ENCODE measurements at regions not wholly inside any gene's neighbourhood (a gene's known extent, or its start where the extent isn't known, plus 50 kb on each side); places are given as distances from the start of the nearest gene placed in this dataset.

DNA sequence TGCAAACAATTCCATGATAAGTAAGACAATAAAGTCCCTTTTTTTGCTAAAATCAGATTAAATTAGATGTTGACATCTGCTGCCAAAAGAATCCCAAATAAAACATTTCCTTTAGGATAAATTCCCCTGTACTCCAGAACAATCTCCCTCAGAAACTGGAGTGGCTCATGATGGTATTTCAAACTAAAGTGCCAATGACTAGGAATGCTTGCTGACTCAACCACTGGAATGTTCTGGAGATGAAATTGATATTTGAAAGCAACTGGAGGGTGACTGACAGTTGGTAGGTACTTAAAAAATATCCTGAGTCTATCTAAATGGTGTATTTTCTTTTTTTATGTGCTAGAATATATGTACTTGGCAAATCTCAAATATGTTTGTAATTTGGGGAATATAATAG, 350.1 kb upstream of the TSHZ2 start:
- Histone ChIP-seq H3K27ac (replicated peaks in 1 of 4) (no peak overlapping the region), H3K36me3 (no peaks in the 10 kb centered on the region), H3K27me3 (no peaks in the 10 kb centered on the region), H3K4me1 (no peaks in the 10 kb centered on the region), H3K4me3 (no peak overlapping the region), H3K9me3 (no peaks in the 10 kb centered on the region)
- TF ChIP-seq POLR2AphosphoS5 (IDR thresholded peaks at IDR 0.05), result no peak
- TF ChIP-seq, protein P1, sequence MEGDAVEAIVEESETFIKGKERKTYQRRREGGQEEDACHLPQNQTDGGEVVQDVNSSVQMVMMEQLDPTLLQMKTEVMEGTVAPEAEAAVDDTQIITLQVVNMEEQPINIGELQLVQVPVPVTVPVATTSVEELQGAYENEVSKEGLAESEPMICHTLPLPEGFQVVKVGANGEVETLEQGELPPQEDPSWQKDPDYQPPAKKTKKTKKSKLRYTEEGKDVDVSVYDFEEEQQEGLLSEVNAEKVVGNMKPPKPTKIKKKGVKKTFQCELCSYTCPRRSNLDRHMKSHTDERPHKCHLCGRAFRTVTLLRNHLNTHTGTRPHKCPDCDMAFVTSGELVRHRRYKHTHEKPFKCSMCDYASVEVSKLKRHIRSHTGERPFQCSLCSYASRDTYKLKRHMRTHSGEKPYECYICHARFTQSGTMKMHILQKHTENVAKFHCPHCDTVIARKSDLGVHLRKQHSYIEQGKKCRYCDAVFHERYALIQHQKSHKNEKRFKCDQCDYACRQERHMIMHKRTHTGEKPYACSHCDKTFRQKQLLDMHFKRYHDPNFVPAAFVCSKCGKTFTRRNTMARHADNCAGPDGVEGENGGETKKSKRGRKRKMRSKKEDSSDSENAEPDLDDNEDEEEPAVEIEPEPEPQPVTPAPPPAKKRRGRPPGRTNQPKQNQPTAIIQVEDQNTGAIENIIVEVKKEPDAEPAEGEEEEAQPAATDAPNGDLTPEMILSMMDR (IDR thresholded peaks at IDR 0.05), result no peak
- TF ChIP-seq POLR2A (IDR thresholded peaks at IDR 0.05; ENCODE audit: low read depth), result no peak
- no peak for TF ChIP-seq EP300 (IDR thresholded peaks at IDR 0.05)
- no peak for DNase-seq (ENCODE audit: extremely low spot score)
- intact Hi-C loops (cut with DNase I), result no loop called here

DNA sequence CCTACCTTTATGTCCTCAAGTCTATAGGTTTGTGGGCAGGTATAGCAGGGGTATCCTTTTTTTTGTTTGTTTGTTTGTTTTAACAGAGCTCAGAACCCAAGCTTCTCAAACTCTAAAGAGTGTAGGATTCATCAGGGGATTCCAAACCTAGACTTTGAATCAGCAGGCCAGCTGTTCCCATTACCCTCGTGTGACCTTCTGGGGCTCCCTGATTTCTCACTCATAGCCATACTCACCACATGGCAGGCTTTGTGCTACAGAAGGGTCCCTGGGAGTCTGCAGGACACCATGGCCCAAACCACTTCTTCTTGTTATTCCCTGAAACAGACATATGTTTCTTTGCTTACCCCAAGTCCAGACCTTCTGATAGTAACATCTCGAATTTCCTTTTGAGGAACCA, 350.8 kb upstream of the TSHZ2 start:
- H3K36me3 ChIP-seq, result no peaks in the 10 kb centered on the region
- H3K4me3 ChIP-seq, result no peak overlapping the region
- DNase-seq (ENCODE audit: extremely low spot score), result no peak
- H3K27me3 ChIP-seq, result no peaks in the 10 kb centered on the region
- no peaks in the 10 kb centered on the region for H3K4me1 ChIP-seq
- H3K9me3 ChIP-seq, result no peaks in the 10 kb centered on the region
- no peak for TF ChIP-seq POLR2A (IDR thresholded peaks at IDR 0.05; ENCODE audit: low read depth)
- TF ChIP-seq POLR2AphosphoS5 (IDR thresholded peaks at IDR 0.05), result no peak
- TF ChIP-seq EP300 (IDR thresholded peaks at IDR 0.05), result no peak
- TF ChIP-seq, protein P1 (IDR thresholded peaks at IDR 0.05), result no peak
- WGBS, result 72% methylated on average over 2 of the region's 2 CpGs
- intact Hi-C loops (cut with DNase I), result no loop called here
- H3K27ac ChIP-seq (replicated peaks in 1 of 4), result no peak overlapping the region

DNA sequence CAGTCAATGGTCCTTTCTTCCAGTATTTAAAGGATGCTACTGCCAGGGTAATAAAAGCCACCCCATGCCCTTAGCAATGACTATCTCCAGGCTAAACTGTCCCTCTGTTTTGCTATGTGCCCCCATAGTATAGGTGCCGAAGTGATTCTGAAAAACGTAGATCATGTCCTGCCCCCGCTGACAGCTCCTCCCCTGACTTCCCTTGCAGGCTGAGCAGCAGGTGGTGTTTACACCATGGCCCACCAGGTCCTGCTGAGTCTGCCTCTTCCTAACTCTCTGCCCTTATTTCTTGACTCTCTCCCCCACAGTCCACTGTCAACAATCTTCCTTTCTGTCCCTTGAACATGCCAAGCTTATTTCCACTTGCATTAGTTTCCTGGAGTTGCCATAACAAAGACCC, 352.5 kb upstream of the TSHZ2 start:
- DNase-seq (ENCODE audit: extremely low spot score), result no peak
- Histone ChIP-seq H3K27me3 (no peaks in the 10 kb centered on the region), H3K27ac (replicated peaks in 1 of 4) (no peak overlapping the region), H3K4me3 (no peak overlapping the region), H3K9me3 (no peaks in the 10 kb centered on the region), H3K36me3 (no peaks in the 10 kb centered on the region), H3K4me1 (no peaks in the 10 kb centered on the region)
- intact Hi-C loops (cut with DNase I), result no loop called here
- WGBS, result 91% methylated on average over 3 of the region's 3 CpGs
- no peak for TF ChIP-seq POLR2A (IDR thresholded peaks at IDR 0.05; ENCODE audit: low read depth)

DNA sequence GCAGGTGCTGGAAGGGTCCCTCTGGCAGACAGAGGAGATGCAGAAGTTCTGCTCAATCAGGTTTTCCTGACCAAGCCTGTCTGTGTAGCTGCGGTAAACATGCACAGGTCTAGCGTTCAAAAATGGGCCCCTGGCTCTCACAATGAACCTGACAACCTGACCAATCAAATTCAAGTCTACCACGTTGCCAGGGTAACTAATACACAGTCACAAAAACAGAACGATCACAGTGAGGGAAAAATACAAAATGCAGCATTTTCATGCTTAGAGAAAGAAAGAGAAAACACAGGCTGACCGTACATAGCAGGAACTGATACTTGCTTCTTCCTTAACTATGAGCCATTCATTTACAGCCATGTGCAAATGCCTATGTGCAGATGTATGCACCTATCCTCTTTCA, 353.1 kb upstream of the TSHZ2 start:
- intact Hi-C loops (cut with DNase I), result no loop called here
- WGBS, result 54% methylated on average over 5 of the region's 5 CpGs
- TF ChIP-seq, protein P1 (IDR thresholded peaks at IDR 0.05), result no peak
- TF ChIP-seq POLR2AphosphoS5 (IDR thresholded peaks at IDR 0.05), result no peak
- no peak for TF ChIP-seq POLR2A (IDR thresholded peaks at IDR 0.05; ENCODE audit: low read depth)
- no peak for TF ChIP-seq EP300 (IDR thresholded peaks at IDR 0.05)
- Histone ChIP-seq H3K27me3 (no peaks in the 10 kb centered on the region), H3K4me3 (no peak overlapping the region), H3K4me1 (no peaks in the 10 kb centered on the region), H3K9me3 (no peaks in the 10 kb centered on the region), H3K27ac (replicated peaks in 1 of 4) (no peak overlapping the region), H3K36me3 (no peaks in the 10 kb centered on the region)
- DNase-seq (ENCODE audit: extremely low spot score), result no peak

DNA sequence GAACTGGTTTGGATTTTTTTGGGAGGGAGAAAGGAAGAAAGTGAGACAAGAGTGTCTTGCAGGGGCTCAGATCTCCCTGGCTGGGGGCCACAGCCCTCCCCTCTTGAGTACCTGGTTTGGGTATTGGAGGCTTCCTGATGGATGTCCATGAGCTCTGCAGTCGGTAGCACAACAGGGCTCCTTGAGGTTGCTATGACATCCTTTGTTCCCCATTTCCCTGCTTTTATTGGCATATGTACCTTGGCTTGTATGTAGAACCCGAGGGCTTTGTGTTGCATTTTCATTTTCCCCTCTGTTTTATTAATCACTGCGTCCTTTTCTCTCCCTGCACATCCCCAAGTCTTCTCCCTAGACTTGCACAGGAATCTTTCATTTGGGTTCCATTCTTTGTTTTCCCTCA, 355.5 kb upstream of the TSHZ2 start:
- no peak overlapping the region for H3K4me3 ChIP-seq
- WGBS, result 78% methylated on average over 3 of the region's 3 CpGs
- intact Hi-C loops (cut with DNase I), result no loop called here

More for the DNA sequence above, 355.5 kb upstream of the TSHZ2 start:
- Histone ChIP-seq H3K4me1 (no peaks in the 10 kb centered on the region), H3K9me3 (no peaks in the 10 kb centered on the region), H3K36me3 (no peaks in the 10 kb centered on the region), H3K27me3 (no peaks in the 10 kb centered on the region), H3K27ac (replicated peaks in 1 of 4) (no peak overlapping the region)
- DNase-seq (ENCODE audit: extremely low spot score), result no peak
- TF ChIP-seq, protein P1 (IDR thresholded peaks at IDR 0.05), result no peak
- TF ChIP-seq EP300 (IDR thresholded peaks at IDR 0.05) (no peak), POLR2AphosphoS5 (IDR thresholded peaks at IDR 0.05) (no peak)

All from esophagus muscularis mucosa (tissue), 4 donors.